Kidney (tissue), 13 donors: ENCODE measurements at regions not wholly inside any gene's neighbourhood (a gene's known extent, or its start where the extent isn't known, plus 50 kb on each side); places are given as distances from the start of the nearest gene placed in this dataset.

Source experiments
- DNase-seq, 5 donors: peaks; one replicate each; pipeline ENCODE4 v3.0.0-alpha.2; 2013 to 2020
- FAIRE-seq: peaks from 2 replicates; lab custom pipeline; 2012; peaks lifted over from hg19 to GRCh38; lab: Jason Lieb, UNC
- H3K27ac ChIP-seq, 2 donors: one replicate each; pipeline ENCODE4 v1.7.0; 2013; ENCODE audit warnings: low read depth in 2 of 2, low read length in 2 of 2, inconsistent platforms in 1 of 2
- H3K27me3 ChIP-seq: one replicate; pipeline ENCODE4 v1.7.1; 2013; ENCODE audit warnings: low read length, inconsistent platforms; ENCODE audit not compliant: control insufficient read depth, insufficient read depth
- H3K36me3 ChIP-seq, 3 donors: one replicate each; pipeline versions ENCODE4 v1.7.0 to v1.7.1; 2013; ENCODE audit warnings: low read length in 3 of 3, control low read depth in 1 of 3, inconsistent platforms in 1 of 3; ENCODE audit not compliant: insufficient read depth in 3 of 3, control insufficient read depth in 2 of 3
- H3K4me1 ChIP-seq, 3 donors: one replicate each; pipeline versions ENCODE4 v1.7.0 to v1.7.1; 2013; ENCODE audit warnings: low read length in 3 of 3, inconsistent platforms in 1 of 3, low read depth in 1 of 3; ENCODE audit not compliant: control insufficient read depth in 2 of 3, insufficient read depth in 2 of 3
- H3K4me3 ChIP-seq, 3 donors: one replicate each; pipeline versions ENCODE4 v1.7.0 to v1.8.1; 2013; ENCODE audit warnings: low read length in 3 of 3, control low read depth in 1 of 3, inconsistent platforms in 1 of 3
- H3K9ac ChIP-seq, 3 donors: one replicate each; pipeline versions ENCODE4 v1.7.0 to v1.7.1; 2013; ENCODE audit warnings: low read length in 3 of 3, control low read depth in 1 of 3, inconsistent platforms in 1 of 3
- H3K9me3 ChIP-seq, 3 donors: one replicate each; pipeline versions ENCODE4 v1.7.0 to v1.7.1; 2013; ENCODE audit warnings: low read length in 3 of 3, control low read depth in 1 of 3, inconsistent platforms in 1 of 3; ENCODE audit not compliant: control insufficient read depth in 2 of 3, insufficient read depth in 1 of 3
- CTCF ChIP-seq: IDR thresholded peaks from 3 replicates; pipeline ENCODE4 v1.5.1; 2012; ENCODE audit warnings: mild to moderate bottlenecking, moderate library complexity, borderline replicate concordance; ENCODE audit not compliant: insufficient read depth; ENCODE audit errors: extremely low read depth
- intact Hi-C: fragments of 100-400 bp; cut with DNase I; formaldehyde crosslinking; loops from one replicate; pipeline ENCODE4 v1.11.1; 2022
- donor health status: control.
- donor health status: control.
- donor health status: control.
- donor health status: control.
- donor health status: control.
- donor health status: DM: yes; HTN: yes; CAD: no.
- donor health status: Normal renal cell carcinoma (clear cell type).

GRCh38 chr2:114040826-114041225 lies 150.9 kb downstream of the ACTR3 start:
- intact Hi-C loops = no loop called here
- FAIRE-seq = no peak

GRCh38 chr2:114044985-114045384 lies 155.1 kb downstream of the ACTR3 start:
- H3K27me3 ChIP-seq = no peaks in the 10 kb centered on the region
- no peak overlapping the region for H3K27ac ChIP-seq
- no peak overlapping the region for H3K4me3 ChIP-seq
- no peak for DNase-seq
- TF ChIP-seq CTCF = no peak
- intact Hi-C loops = no loop called here
- H3K36me3 ChIP-seq = no peaks in the 10 kb centered on the region
- FAIRE-seq = no peak
- H3K4me1 ChIP-seq = no peaks in the 10 kb centered on the region
- no peak overlapping the region for H3K9ac ChIP-seq
- no peaks in the 10 kb centered on the region for H3K9me3 ChIP-seq

More at GRCh38 chr2:114040826-114041225, 150.9 kb downstream of the ACTR3 start:
- no peaks in the 10 kb centered on the region for H3K27me3 ChIP-seq
- TF ChIP-seq CTCF = no peak
- H3K4me1 ChIP-seq = no peaks in the 10 kb centered on the region
- no peak overlapping the region for H3K27ac ChIP-seq
- no peak overlapping the region for H3K4me3 ChIP-seq
- H3K9ac ChIP-seq = no peak overlapping the region
- no peaks in the 10 kb centered on the region for H3K36me3 ChIP-seq
- no peaks in the 10 kb centered on the region for H3K9me3 ChIP-seq
- no peak for DNase-seq

- TF ChIP-seq CTCF = no peak
- intact Hi-C loops = no loop called here
- Histone ChIP-seq H3K4me3 (no peak overlapping the region), H3K4me1 (no peaks in the 10 kb centered on the region), H3K9ac (no peak overlapping the region), H3K9me3 (no peaks in the 10 kb centered on the region), H3K27me3 (no peaks in the 10 kb centered on the region), H3K27ac (no peak overlapping the region), H3K36me3 (no peaks in the 10 kb centered on the region)
- FAIRE-seq (no peak), DNase-seq (no peak)
These were observed 156.5 kb downstream of the ACTR3 start for GRCh38 chr2:114046373-114046772.

GRCh38 chr2:114046866-114047435 lies 157.1 kb downstream of the ACTR3 start:
- intact Hi-C loops = no loop called here
- Histone ChIP-seq H3K36me3 (no peaks in the 10 kb centered on the region), H3K4me1 (no peaks in the 10 kb centered on the region), H3K27me3 (no peaks in the 10 kb centered on the region), H3K4me3 (no peak overlapping the region), H3K9me3 (no peaks in the 10 kb centered on the region), H3K9ac (no peak overlapping the region), H3K27ac (no peak overlapping the region)
- FAIRE-seq = no peak
- TF ChIP-seq CTCF = no peak
- DNase-seq = no peak
